K562 (cell line): ENCODE measurements at regions not wholly inside any gene's neighbourhood (a gene's known extent, or its start where the extent isn't known, plus 50 kb on each side); places are given as distances from the start of the nearest gene placed in this dataset.

Experiments
- ATAC-seq: fragments of 200-7000 bp; cut with Tn5 transposase; 3 replicates; pipeline ENCODE4 v1.9.1; 2020; ENCODE audit warnings: moderate library complexity
- BruUV-seq: library from RNA; stranded (reverse); fragments of 400-500 nt; replicated peaks from 2 replicates; lab custom pipeline; 2021; lab: Mats Ljungman, UMichigan
- CTCF ChIA-PET: fragments of 300-600 bp; formaldehyde crosslinking; extraction: SDS; loops from one replicate; lab custom pipeline; 2021; ENCODE audit warnings: low intra/inter-chr PET ratio; lab: Yijun Ruan, JAX
- POLR2A ChIA-PET: fragments of 300-600, 350-650 bp; sonication (Branson Sonifier 250); formaldehyde crosslinking; extraction: SDS; loops from one replicate; lab custom pipeline; 2021; ENCODE audit warnings: antibody characterized with exemption, inconsistent platforms; lab: Yijun Ruan, JAX
- DNase-seq, 4 experiments: peaks; one replicate each; pipeline versions ENCODE4 v3.0.0 to v3.0.0-alpha.2; 2011 to 2018; ENCODE audit warnings: low spot score in 3 of 4, mixed read lengths in 3 of 4; ENCODE audit errors: extremely low read depth in 1 of 4
- FAIRE-seq: peaks from 2 replicates; lab custom pipeline; 2011; peaks lifted over from hg19 to GRCh38; lab: Jason Lieb, UNC
- H2AFZ ChIP-seq: 2 replicates; pipeline ENCODE4 v1.6.0; 2011; ENCODE audit warnings: low read depth, low read length, control low read depth, inconsistent platforms
- H3K27ac ChIP-seq: fragments of 200-600 bp; 3 replicates; pipeline ENCODE4 v1.8.0; 2011; ENCODE audit warnings: low read depth, mild to moderate bottlenecking, control low read depth, inconsistent platforms, low read length, moderate library complexity, mixed read lengths; ENCODE audit errors: extremely low read depth
- H3K27me3 ChIP-seq, 2 experiments: fragments of 300-600 bp in 1 of 2; 2 replicates in 1 of 2; 3 replicates in 1 of 2; pipeline versions ENCODE4 v1.6.0 to v1.8.0; 2011; ENCODE audit warnings: inconsistent platforms in 2 of 2, low read length in 2 of 2, mild to moderate bottlenecking in 1 of 2, mixed read lengths in 1 of 2, moderate library complexity in 1 of 2; ENCODE audit not compliant: control insufficient read depth in 2 of 2, insufficient read depth in 2 of 2
- H3K36me3 ChIP-seq: fragments of 300-600 bp; 3 replicates; pipeline ENCODE4 v1.8.0; 2011; ENCODE audit warnings: mild to moderate bottlenecking, low read length, inconsistent platforms; ENCODE audit not compliant: control insufficient read depth, insufficient read depth
- H3K4me1 ChIP-seq, 2 experiments: fragments of 200-600 bp in 1 of 2; replicated peaks in 1 of 2; 2 replicates in 1 of 2; 3 replicates in 1 of 2; pipeline versions ENCODE4 v1.5.1 to v1.8.0; 2011; ENCODE audit warnings: inconsistent platforms in 2 of 2, low read length in 2 of 2, mild to moderate bottlenecking in 1 of 2, mixed read lengths in 1 of 2, moderate library complexity in 1 of 2; ENCODE audit not compliant: control insufficient read depth in 2 of 2, insufficient read depth in 2 of 2
- H3K4me2 ChIP-seq: 2 replicates; pipeline ENCODE4 v1.6.1; 2011; ENCODE audit warnings: low read length, control low read depth, inconsistent platforms, mixed read lengths; ENCODE audit not compliant: insufficient read depth
- H3K4me3 ChIP-seq: fragments of 200-600 bp; sonication (generic), shearing (Covaris generic); 2 replicates; pipeline ENCODE4 v1.5.1; 2016; ENCODE audit warnings: control low read depth, inconsistent platforms
- H3K79me2 ChIP-seq: fragments of 200-600 bp; 3 replicates; pipeline ENCODE4 v1.8.0; 2011; ENCODE audit warnings: low read length, inconsistent platforms; ENCODE audit not compliant: control insufficient read depth, insufficient read depth
- H3K9ac ChIP-seq, 2 experiments: 2 replicates each; pipeline versions ENCODE4 v1.6.0 to v1.6.1; 2011; ENCODE audit warnings: low read depth in 2 of 2, low read length in 2 of 2, control low read depth in 1 of 2, inconsistent platforms in 1 of 2, mild to moderate bottlenecking in 1 of 2, mixed read lengths in 1 of 2; ENCODE audit not compliant: insufficient read depth in 1 of 2
- H3K9me1 ChIP-seq: one replicate; pipeline ENCODE4 v1.6.0; 2011; ENCODE audit warnings: inconsistent platforms, mild to moderate bottlenecking, low read length, moderate library complexity; ENCODE audit not compliant: control insufficient read depth, insufficient read depth
- H3K9me3 ChIP-seq: replicated peaks from 2 replicates; pipeline ENCODE4 v1.5.1; 2011; ENCODE audit warnings: low read depth, low read length, inconsistent platforms; ENCODE audit not compliant: control insufficient read depth, insufficient read depth
- H4K20me1 ChIP-seq: replicated peaks from 2 replicates; pipeline ENCODE4 v1.6.1; 2011; ENCODE audit warnings: low read length, inconsistent platforms, mixed read lengths; ENCODE audit not compliant: control insufficient read depth, insufficient read depth
- HOXB6 ChIP-seq: fragments of 250-450 bp; sonication (Bioruptor Pico); IDR thresholded peaks from 2 replicates; pipeline ENCODE4 v1.5.1; 2022; ENCODE audit warnings: mild to moderate bottlenecking, borderline replicate concordance
- ZBTB40 ChIP-seq, 2 experiments: fragments of 450-650 bp in 1 of 2; sonication (generic) in 1 of 2; formaldehyde crosslinking in 1 of 2; IDR thresholded peaks; 2 replicates each; pipeline versions ENCODE4 v1.7.1 to v1.9.0; 2016 to 2022; ENCODE audit warnings: inconsistent platforms in 1 of 2, mild to moderate bottlenecking in 1 of 2, missing genetic modification reagents in 1 of 2
- ZNF717 ChIP-seq: fragments of 250-450 bp; sonication (Bioruptor Pico); IDR thresholded peaks from 2 replicates; pipeline ENCODE4 v1.5.0; 2021
- WGBS: fragments of 100-300 bp; shearing (Covaris generic); methylation state at CpG from one replicate; pipeline ENCODE4 v1.1.6; 2016; ENCODE audit warnings: low coverage, mixed read lengths; ENCODE audit not compliant: insufficient coverage; ENCODE audit errors: missing lambda C conversion rate; 5-methylcytosine and 5-hydroxymethylcytosine counted together
- in situ Hi-C: fragments of 300-500 bp; cut with MboI; formaldehyde crosslinking; loops from 4 replicates; pipeline ENCODE4 v1.15.0; 2018; ENCODE audit warnings: inconsistent platforms, mixed read lengths
- intact Hi-C: fragments of 100-400 bp; cut with micrococcal nuclease; formaldehyde crosslinking; loops from 2 replicates; pipeline ENCODE4 v1.14.2; 2022

- CTCF ChIA-PET = no interaction called here
- intact Hi-C loops = no loop called here
- H3K79me2 ChIP-seq = no peaks in the 10 kb centered on the region
- ATAC-seq (no peak), FAIRE-seq (no peak), DNase-seq (no peak)
- H4K20me1 ChIP-seq = no peaks in the 10 kb centered on the region
- WGBS = 1% methylated on average over 6 of the region's 7 CpGs
- no peaks in the 10 kb centered on the region for H3K27me3 ChIP-seq
- H3K4me1 ChIP-seq = no peaks in the 10 kb centered on the region
- no peak overlapping the region for H3K27ac ChIP-seq
- POLR2A ChIA-PET = no interaction called here
- no peak overlapping the region for H3K4me2 ChIP-seq
- H3K9me1 ChIP-seq = no peaks in the 10 kb centered on the region
- H3K9ac ChIP-seq = no peak overlapping the region
- H3K4me3 ChIP-seq = no peak overlapping the region
- in situ Hi-C loops = no loop called here
- H3K36me3 ChIP-seq = no peaks in the 10 kb centered on the region
- no peak for TF ChIP-seq ZNF717 (CRISPR knock-in tag)
- no peak for TF ChIP-seq HOXB6
- H2AFZ ChIP-seq = no peak overlapping the region
- no TSS peak for BruUV-seq
- no peaks in the 10 kb centered on the region for H3K9me3 ChIP-seq
Observed at GRCh38 chr3:73766599-73767381, 142.0 kb upstream of the PDZRN3 start.

- FAIRE-seq (no peak), ATAC-seq (no peak), DNase-seq (no peak)
- H4K20me1 ChIP-seq = no peaks in the 10 kb centered on the region
- whole genome bisulfite sequencing = 2% methylated on average over 5 of the region's 5 CpGs
- H3K4me3 ChIP-seq = no peak overlapping the region
- no peaks in the 10 kb centered on the region for H3K79me2 ChIP-seq
- H3K9ac ChIP-seq = no peak overlapping the region
- in situ Hi-C loops (no loop called here), intact Hi-C loops (no loop called here)
- no peaks in the 10 kb centered on the region for H3K9me3 ChIP-seq
- H3K9me1 ChIP-seq = no peaks in the 10 kb centered on the region
- no peak overlapping the region for H3K27ac ChIP-seq
- H3K4me1 ChIP-seq = no peaks in the 10 kb centered on the region
- no peak overlapping the region for H2AFZ ChIP-seq
- no peak overlapping the region for H3K4me2 ChIP-seq
- ChIA-PET CTCF (no interaction called here), POLR2A (no interaction called here)
- no TSS peak for BruUV-seq
- H3K36me3 ChIP-seq = no peaks in the 10 kb centered on the region
- H3K27me3 ChIP-seq = no peaks in the 10 kb centered on the region
- TF ChIP-seq ZBTB40 (IDR thresholded peaks at IDR 0.05) (no peak), ZBTB40 (CRISPR knock-in tag; IDR thresholded peaks at IDR 0.05) (no peak)
Observed at GRCh38 chr3:73765878-73766545, 141.3 kb upstream of the PDZRN3 start.
